ENCODE measurements at regions not wholly inside any gene's neighbourhood (a gene's known extent, or its start where the extent isn't known, plus 50 kb on each side); places are given as distances from the start of the nearest gene placed in this dataset.
A peak's percentile ranks its signal among the peaks of the same experiment; 100 is the strongest.

GRCh38 chr6:152874846-152875568 is 107.8 kb downstream of the FBXO5 start:
- peaks cover 6% of the 10 kb centered on the region for H3K27me3 Mint-ChIP-seq (ENCODE audit: unreplicated experiment)
- no peaks in the 10 kb centered on the region for H3K4me1 Mint-ChIP-seq (ENCODE audit: unreplicated experiment)
- no peak overlapping the region for H3K4me3 Mint-ChIP-seq (ENCODE audit: unreplicated experiment)
- TF ChIP-seq CTCF (IDR thresholded peaks at IDR 0.05) = no peak
- DNase-seq (ENCODE audit: extremely low spot score, unreplicated experiment) = no peak
- H3K36me3 Mint-ChIP-seq (ENCODE audit: unreplicated experiment) = no peaks in the 10 kb centered on the region
- H3K27ac Mint-ChIP-seq (ENCODE audit: unreplicated experiment) = no peak overlapping the region
- H3K9me3 Mint-ChIP-seq (ENCODE audit: unreplicated experiment) = peaks cover 7% of the 10 kb centered on the region

DNA sequence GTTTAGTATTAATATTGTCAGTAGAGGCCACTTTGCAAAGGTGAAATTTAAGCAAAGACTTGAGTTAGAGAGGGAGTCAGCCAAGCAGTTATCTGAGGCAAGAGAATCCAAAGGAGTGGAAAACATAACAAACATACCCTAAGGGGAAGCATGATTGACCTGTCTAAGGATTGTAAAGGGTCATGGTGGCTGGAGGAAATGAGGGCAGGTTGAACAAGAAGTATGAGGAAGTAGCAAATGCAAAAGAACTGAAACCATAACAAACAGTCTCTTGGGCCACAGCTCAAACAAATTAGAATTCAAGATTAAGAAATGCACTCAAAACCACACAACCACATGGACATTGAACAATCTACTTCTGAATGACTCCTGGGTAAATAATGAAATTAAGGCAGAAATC is 103.2 kb downstream of the FBXO5 start:
- Mint-ChIP-seq H3K27me3 (ENCODE audit: unreplicated experiment) (peaks cover 2% of the 10 kb centered on the region), H3K27ac (ENCODE audit: unreplicated experiment) (no peak overlapping the region), H3K36me3 (ENCODE audit: unreplicated experiment) (no peaks in the 10 kb centered on the region), H3K4me3 (ENCODE audit: unreplicated experiment) (no peak overlapping the region), H3K4me1 (ENCODE audit: unreplicated experiment) (no peaks in the 10 kb centered on the region), H3K9me3 (ENCODE audit: unreplicated experiment) (peaks cover 23% of the 10 kb centered on the region)
- DNase-seq (ENCODE audit: extremely low spot score, unreplicated experiment) = no peak
- TF ChIP-seq CTCF (IDR thresholded peaks at IDR 0.05) = no peak

- H3K9me3 Mint-ChIP-seq (ENCODE audit: unreplicated experiment) = no peaks in the 10 kb centered on the region
- H3K4me1 Mint-ChIP-seq (ENCODE audit: unreplicated experiment) = no peaks in the 10 kb centered on the region
- no peak for DNase-seq (ENCODE audit: extremely low spot score, unreplicated experiment)
- no peaks in the 10 kb centered on the region for H3K36me3 Mint-ChIP-seq (ENCODE audit: unreplicated experiment)
- no peak overlapping the region for H3K27ac Mint-ChIP-seq (ENCODE audit: unreplicated experiment)
- TF ChIP-seq CTCF (IDR thresholded peaks at IDR 0.05) = no peak
- no peak overlapping the region for H3K4me3 Mint-ChIP-seq (ENCODE audit: unreplicated experiment)
- H3K27me3 Mint-ChIP-seq (ENCODE audit: unreplicated experiment) = peaks cover 23% of the 10 kb centered on the region
Observed at GRCh38 chr6:152893187-152893586, 89.7 kb downstream of the FBXO5 start.

- Mint-ChIP-seq H3K27ac (ENCODE audit: unreplicated experiment) (no peak overlapping the region), H3K36me3 (ENCODE audit: unreplicated experiment) (no peaks in the 10 kb centered on the region), H3K4me3 (ENCODE audit: unreplicated experiment) (no peak overlapping the region), H3K9me3 (ENCODE audit: unreplicated experiment) (no peaks in the 10 kb centered on the region), H3K27me3 (ENCODE audit: unreplicated experiment) (peaks cover 24% of the 10 kb centered on the region), H3K4me1 (ENCODE audit: unreplicated experiment) (no peaks in the 10 kb centered on the region)
- no peak for DNase-seq (ENCODE audit: extremely low spot score, unreplicated experiment)
- TF ChIP-seq CTCF (IDR thresholded peaks at IDR 0.05) = no peak
Observed at GRCh38 chr6:152896923-152897322, 85.9 kb downstream of the FBXO5 start.

DNA sequence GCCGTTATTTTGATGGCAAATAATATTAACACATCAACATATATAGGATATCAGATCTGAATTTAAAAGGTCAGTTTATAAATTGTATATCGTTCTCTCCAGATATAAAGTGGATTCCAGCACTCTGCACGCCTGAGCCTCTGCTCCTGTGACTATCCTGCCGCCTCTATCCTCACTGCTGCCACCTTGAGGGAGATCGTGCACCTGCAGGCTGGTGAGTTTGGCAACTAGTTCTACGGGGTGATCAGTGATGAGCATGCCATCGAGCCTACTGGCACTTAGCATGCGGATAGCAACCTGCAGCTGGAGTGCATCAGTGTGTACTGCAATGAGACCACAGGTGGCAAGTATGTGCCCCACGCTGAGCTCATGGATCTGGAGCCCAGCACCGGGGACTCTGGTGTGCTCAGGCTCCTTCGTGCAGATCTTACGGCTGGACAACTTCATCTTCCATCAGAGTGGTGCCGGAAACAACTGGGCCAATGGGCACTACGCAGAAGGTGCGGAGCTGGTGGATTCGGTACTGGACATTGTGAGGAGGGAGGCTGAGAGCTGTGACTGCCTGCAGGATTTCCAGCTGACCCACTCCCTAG is 84.9 kb downstream of the FBXO5 start:
- no peaks in the 10 kb centered on the region for H3K4me1 Mint-ChIP-seq (ENCODE audit: unreplicated experiment)
- peaks cover 32% of the 10 kb centered on the region for H3K27me3 Mint-ChIP-seq (ENCODE audit: unreplicated experiment)
- H3K27ac Mint-ChIP-seq (ENCODE audit: unreplicated experiment) = no peak overlapping the region
- H3K9me3 Mint-ChIP-seq (ENCODE audit: unreplicated experiment) = no peaks in the 10 kb centered on the region
- peak; percentile 90 for DNase-seq (ENCODE audit: extremely low spot score, unreplicated experiment)
- no peaks in the 10 kb centered on the region for H3K36me3 Mint-ChIP-seq (ENCODE audit: unreplicated experiment)
- TF ChIP-seq CTCF (IDR thresholded peaks at IDR 0.05) = peak; percentile 82
- no peak overlapping the region for H3K4me3 Mint-ChIP-seq (ENCODE audit: unreplicated experiment)
